HCT116 (cell line): ENCODE measurements at regions not wholly inside any gene's neighbourhood (a gene's known extent, or its start where the extent isn't known, plus 50 kb on each side); places are given as distances from the start of the nearest gene placed in this dataset.

Experiments
- ATAC-seq: fragments of 200-7000 bp; cut with Tn5 transposase; 2 replicates; pipeline ENCODE4 v1.9.1; 2020; ENCODE audit warnings: mild to moderate bottlenecking, moderate library complexity
- BruUV-seq: library from RNA; stranded (reverse); fragments of 400-500 nt; replicated peaks from 2 replicates; lab custom pipeline; 2021; lab: Mats Ljungman, UMichigan
- CTCF ChIA-PET: fragments of 300-600 bp; sonication (Branson Sonifier 250); formaldehyde crosslinking; loops from one replicate; lab custom pipeline; 2021; ENCODE audit warnings: antibody characterized with exemption; lab: Charles Lee
- POLR2A ChIA-PET: fragments of 300-600, 350-600 bp; sonication (Branson Sonifier 250); formaldehyde crosslinking; loops from one replicate; lab custom pipeline; 2021; ENCODE audit warnings: antibody characterized with exemption; lab: Charles Lee
- RAD21 ChIA-PET, 2 experiments: fragments of 300-600 bp; sonication (Branson Sonifier 250); formaldehyde crosslinking; loops; one replicate each; lab custom pipeline; 2023; ENCODE audit warnings: low total read pairs in 2 of 2; ENCODE audit not compliant: uncharacterized antibody in 2 of 2, unreplicated experiment in 2 of 2, low non-redundant PET in 1 of 2; lab: Charles Lee
- DNase-seq: peaks from one replicate; pipeline ENCODE4 v3.0.0-alpha.2; 2010; ENCODE audit warnings: low read depth, low spot score
- H2AFZ ChIP-seq: fragments of 200-600 bp; shearing (Covaris generic), sonication (generic); 2 replicates; pipeline ENCODE4 v1.6.1; 2017; ENCODE audit warnings: low read depth, mixed run types, mixed read lengths, antibody characterized with exemption, low read length; ENCODE audit not compliant: poor library complexity, severe bottlenecking
- H3K27ac ChIP-seq: 2 replicates; pipeline ENCODE4 v1.5.1; 2012; ENCODE audit warnings: low read depth, low read length
- H3K27me3 ChIP-seq: fragments of 200-600 bp; sonication (generic); 2 replicates; pipeline ENCODE4 v1.6.1; 2016; ENCODE audit warnings: mixed run types, low read length, mixed read lengths; ENCODE audit not compliant: insufficient read depth
- H3K36me3 ChIP-seq, 2 experiments: fragments of 200-500 bp in 1 of 2; fragments of 200-600 bp in 1 of 2; sonication (Bioruptor generic) in 1 of 2; sonication (generic) in 1 of 2; 2 replicates each; pipeline versions ENCODE4 v1.5.1 to v1.6.1; 2014 to 2016; ENCODE audit warnings: low read length in 2 of 2, inconsistent platforms in 1 of 2, mixed read lengths in 1 of 2, mixed run types in 1 of 2; ENCODE audit not compliant: insufficient read depth in 2 of 2, control insufficient read depth in 1 of 2
- H3K4me1 ChIP-seq, 2 experiments: fragments of 200-600 bp in 1 of 2; sonication (generic) in 1 of 2; 2 replicates each; pipeline versions ENCODE4 v1.5.1 to v1.6.1; 2012 to 2017; ENCODE audit warnings: low read length in 2 of 2, inconsistent platforms in 1 of 2, mild to moderate bottlenecking in 1 of 2, mixed read lengths in 1 of 2, mixed run types in 1 of 2, moderate library complexity in 1 of 2; ENCODE audit not compliant: insufficient read depth in 2 of 2, control insufficient read depth in 1 of 2
- H3K4me2 ChIP-seq: fragments of 200-600 bp; sonication (generic); 2 replicates; pipeline ENCODE4 v1.6.1; 2017; ENCODE audit warnings: mixed run types, low read length, mixed read lengths
- H3K4me3 ChIP-seq, 2 experiments: fragments of 200-600 bp in 1 of 2; sonication (generic) in 1 of 2; replicated peaks in 1 of 2; 2 replicates each; pipeline ENCODE4 v1.5.1; 2011 to 2016; ENCODE audit warnings: low read length in 2 of 2, control low read depth in 1 of 2, low read depth in 1 of 2, mild to moderate bottlenecking in 1 of 2, mixed read lengths in 1 of 2, mixed run types in 1 of 2
- H3K79me2 ChIP-seq: fragments of 200-600 bp; sonication (generic); 2 replicates; pipeline ENCODE4 v1.6.1; 2017; ENCODE audit warnings: mild to moderate bottlenecking, mixed run types, low read length, moderate library complexity, mixed read lengths; ENCODE audit not compliant: insufficient read depth
- H3K9ac ChIP-seq: fragments of 200-600 bp; sonication (generic); 2 replicates; pipeline ENCODE4 v1.6.1; 2016; ENCODE audit warnings: low read length, mixed read lengths
- H3K9me2 ChIP-seq: fragments of 200-600 bp; sonication (generic), shearing (Covaris generic); 2 replicates; pipeline ENCODE4 v1.6.1; 2017; ENCODE audit warnings: mixed run types, mild to moderate bottlenecking, moderate library complexity; ENCODE audit not compliant: insufficient read depth
- H3K9me3 ChIP-seq, 2 experiments: fragments of 200-500 bp in 1 of 2; fragments of 200-600 bp in 1 of 2; sonication (Bioruptor generic) in 1 of 2; sonication (generic) in 1 of 2; 2 replicates each; pipeline ENCODE4 v1.6.1; 2014 to 2017; ENCODE audit warnings: low read length in 2 of 2, mixed read lengths in 2 of 2, inconsistent platforms in 1 of 2, low read depth in 1 of 2, mild to moderate bottlenecking in 1 of 2, mixed run types in 1 of 2, moderate library complexity in 1 of 2; ENCODE audit not compliant: control insufficient read depth in 1 of 2, insufficient read depth in 1 of 2
- H4K20me1 ChIP-seq: fragments of 200-600 bp; sonication (generic), shearing (Covaris generic); 2 replicates; pipeline ENCODE4 v1.6.1; 2017; ENCODE audit warnings: mixed run types, mild to moderate bottlenecking, moderate library complexity; ENCODE audit not compliant: insufficient read depth
- ATF3 ChIP-seq: IDR thresholded peaks from 2 replicates; pipeline ENCODE4 v1.6.1; 2012
- ELF1 ChIP-seq: IDR thresholded peaks from 2 replicates; pipeline ENCODE4 v1.6.1; 2012; ENCODE audit warnings: low read depth, borderline replicate concordance
- EZH2 ChIP-seq: fragments of 200-600 bp; sonication (generic); IDR thresholded peaks from 2 replicates; pipeline ENCODE4 v1.6.1; 2017; ENCODE audit warnings: antibody characterized with exemption, mixed run types
- SIN3A ChIP-seq: IDR thresholded peaks from 2 replicates; pipeline ENCODE4 v1.6.1; 2012; ENCODE audit warnings: low read depth
- SP1 ChIP-seq: IDR thresholded peaks from 2 replicates; pipeline ENCODE4 v1.6.1; 2012; ENCODE audit warnings: low read depth
- SRF ChIP-seq: IDR thresholded peaks from 2 replicates; pipeline ENCODE4 v1.6.1; 2012; ENCODE audit warnings: low read depth
- TCF7L2 ChIP-seq: IDR thresholded peaks from 2 replicates; pipeline ENCODE4 v1.7.0; 2011; ENCODE audit warnings: borderline replicate concordance, inconsistent platforms; ENCODE audit not compliant: insufficient read depth, insufficient read length; ENCODE audit errors: extremely low read depth
- ZNF274 ChIP-seq: fragments of 200-500 bp; sonication (Bioruptor generic); IDR thresholded peaks from 2 replicates; pipeline ENCODE4 v1.6.1; 2014; ENCODE audit warnings: mild to moderate bottlenecking, low read depth, low read length, inconsistent platforms
- intact Hi-C: fragments of 100-400 bp; cut with micrococcal nuclease; formaldehyde crosslinking; loops from 2 replicates; pipeline ENCODE4 v1.10.0; 2022
- TF ChIP-seq, protein P1 (sequence below): IDR thresholded peaks from 2 replicates; pipeline ENCODE4 v1.6.1; 2011; ENCODE audit warnings: mild to moderate bottlenecking, low read length, moderate library complexity; ENCODE audit not compliant: insufficient replicate concordance; ENCODE audit errors: extremely low read depth
- TF ChIP-seq, protein P2 (sequence below): IDR thresholded peaks from 2 replicates; pipeline ENCODE4 v1.6.1; 2012; ENCODE audit warnings: low read depth

GRCh38 chr16:55015181-55015913, 84.7 kb downstream of the IRX5 start (continued):
- TF ChIP-seq, protein P1, sequence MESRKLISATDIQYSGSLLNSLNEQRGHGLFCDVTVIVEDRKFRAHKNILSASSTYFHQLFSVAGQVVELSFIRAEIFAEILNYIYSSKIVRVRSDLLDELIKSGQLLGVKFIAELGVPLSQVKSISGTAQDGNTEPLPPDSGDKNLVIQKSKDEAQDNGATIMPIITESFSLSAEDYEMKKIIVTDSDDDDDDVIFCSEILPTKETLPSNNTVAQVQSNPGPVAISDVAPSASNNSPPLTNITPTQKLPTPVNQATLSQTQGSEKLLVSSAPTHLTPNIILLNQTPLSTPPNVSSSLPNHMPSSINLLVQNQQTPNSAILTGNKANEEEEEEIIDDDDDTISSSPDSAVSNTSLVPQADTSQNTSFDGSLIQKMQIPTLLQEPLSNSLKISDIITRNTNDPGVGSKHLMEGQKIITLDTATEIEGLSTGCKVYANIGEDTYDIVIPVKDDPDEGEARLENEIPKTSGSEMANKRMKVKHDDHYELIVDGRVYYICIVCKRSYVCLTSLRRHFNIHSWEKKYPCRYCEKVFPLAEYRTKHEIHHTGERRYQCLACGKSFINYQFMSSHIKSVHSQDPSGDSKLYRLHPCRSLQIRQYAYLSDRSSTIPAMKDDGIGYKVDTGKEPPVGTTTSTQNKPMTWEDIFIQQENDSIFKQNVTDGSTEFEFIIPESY = no peak
- TF ChIP-seq ELF1 = no peak
- TF ChIP-seq, protein P2, sequence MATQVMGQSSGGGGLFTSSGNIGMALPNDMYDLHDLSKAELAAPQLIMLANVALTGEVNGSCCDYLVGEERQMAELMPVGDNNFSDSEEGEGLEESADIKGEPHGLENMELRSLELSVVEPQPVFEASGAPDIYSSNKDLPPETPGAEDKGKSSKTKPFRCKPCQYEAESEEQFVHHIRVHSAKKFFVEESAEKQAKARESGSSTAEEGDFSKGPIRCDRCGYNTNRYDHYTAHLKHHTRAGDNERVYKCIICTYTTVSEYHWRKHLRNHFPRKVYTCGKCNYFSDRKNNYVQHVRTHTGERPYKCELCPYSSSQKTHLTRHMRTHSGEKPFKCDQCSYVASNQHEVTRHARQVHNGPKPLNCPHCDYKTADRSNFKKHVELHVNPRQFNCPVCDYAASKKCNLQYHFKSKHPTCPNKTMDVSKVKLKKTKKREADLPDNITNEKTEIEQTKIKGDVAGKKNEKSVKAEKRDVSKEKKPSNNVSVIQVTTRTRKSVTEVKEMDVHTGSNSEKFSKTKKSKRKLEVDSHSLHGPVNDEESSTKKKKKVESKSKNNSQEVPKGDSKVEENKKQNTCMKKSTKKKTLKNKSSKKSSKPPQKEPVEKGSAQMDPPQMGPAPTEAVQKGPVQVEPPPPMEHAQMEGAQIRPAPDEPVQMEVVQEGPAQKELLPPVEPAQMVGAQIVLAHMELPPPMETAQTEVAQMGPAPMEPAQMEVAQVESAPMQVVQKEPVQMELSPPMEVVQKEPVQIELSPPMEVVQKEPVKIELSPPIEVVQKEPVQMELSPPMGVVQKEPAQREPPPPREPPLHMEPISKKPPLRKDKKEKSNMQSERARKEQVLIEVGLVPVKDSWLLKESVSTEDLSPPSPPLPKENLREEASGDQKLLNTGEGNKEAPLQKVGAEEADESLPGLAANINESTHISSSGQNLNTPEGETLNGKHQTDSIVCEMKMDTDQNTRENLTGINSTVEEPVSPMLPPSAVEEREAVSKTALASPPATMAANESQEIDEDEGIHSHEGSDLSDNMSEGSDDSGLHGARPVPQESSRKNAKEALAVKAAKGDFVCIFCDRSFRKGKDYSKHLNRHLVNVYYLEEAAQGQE = no peak

GRCh38 chr16:55016515-55016914, 85.8 kb downstream of the IRX5 start:
- H3K4me2 ChIP-seq = no peak overlapping the region
- H3K9ac ChIP-seq = no peak overlapping the region
- ChIA-PET CTCF (no interaction called here), RAD21 (no interaction called here), POLR2A (no interaction called here)
- H3K4me3 ChIP-seq = no peak overlapping the region
- DNase-seq = no peak
- peaks cover 0 to 5% of the 10 kb centered on the region in 2 experiments; a peak in 1 of 4 replicates for H3K9me3 ChIP-seq
- no peaks in the 10 kb centered on the region for H3K9me2 ChIP-seq
- H3K79me2 ChIP-seq = no peaks in the 10 kb centered on the region
- H3K27ac ChIP-seq = no peak overlapping the region
- no peak for ATAC-seq
- H3K4me1 ChIP-seq = peaks cover 4 to 5% of the 10 kb centered on the region in 2 experiments; a peak in 3 of 4 replicates
- H3K36me3 ChIP-seq = 0 out of 4 replicates have a peak, but pooled peaks cover 0 to 3% of the 10 kb centered on the region in 2 experiments
- BruUV-seq = no TSS peak
- H4K20me1 ChIP-seq = no peaks in the 10 kb centered on the region
- H2AFZ ChIP-seq = no peak overlapping the region
- intact Hi-C loops = no loop called here
- no peaks in the 10 kb centered on the region for H3K27me3 ChIP-seq
- TF ChIP-seq ZNF274 (no peak), SRF (no peak), SP1 (no peak), SIN3A (no peak), EZH2 (no peak), TCF7L2 (no peak), ATF3 (no peak)
- TF ChIP-seq, protein P1 = no peak
- TF ChIP-seq, protein P2 = no peak
